ENCODE measurements at regions not wholly inside any gene's neighbourhood (a gene's known extent, or its start where the extent isn't known, plus 50 kb on each side); places are given as distances from the start of the nearest gene placed in this dataset.

DNA sequence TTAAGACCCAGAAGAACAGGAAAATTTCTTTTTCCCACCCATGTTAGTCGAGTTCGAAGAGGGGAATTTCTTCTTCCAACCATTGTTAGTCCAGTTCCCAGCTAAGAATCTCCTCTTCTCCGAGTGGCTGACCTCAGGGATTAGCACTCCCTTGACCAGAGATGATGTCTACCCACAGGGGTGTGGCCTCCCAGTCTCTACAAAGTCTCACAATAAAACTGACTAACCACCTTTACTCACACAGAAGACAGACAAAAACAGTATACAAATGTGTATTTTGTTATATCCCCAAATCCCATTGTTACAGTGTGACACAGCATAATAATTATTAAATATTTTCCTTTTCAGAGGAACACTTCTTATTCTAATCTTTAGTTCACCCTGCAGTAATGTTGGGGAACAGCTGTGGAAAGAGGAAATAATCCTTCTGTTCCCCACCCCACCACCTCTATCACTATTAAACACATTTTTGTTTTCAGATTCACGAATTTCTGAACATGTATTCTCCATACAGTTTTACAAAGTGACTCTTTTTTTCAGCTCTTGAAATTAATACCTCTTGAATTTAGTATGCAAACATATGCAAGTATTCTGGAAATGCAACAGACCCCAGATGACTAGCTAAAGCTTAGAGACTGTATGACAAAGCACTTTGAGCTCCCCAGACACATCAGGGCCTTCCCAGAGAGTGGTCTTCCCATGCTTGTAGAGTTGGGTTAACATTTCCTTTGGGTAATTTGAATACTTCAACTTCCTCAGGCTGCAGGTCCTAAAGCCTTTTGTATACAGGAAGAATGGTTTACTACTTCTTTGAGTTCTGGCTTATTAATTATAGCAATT lies 62.5 kb upstream of the NFKB1 start:
- Histone ChIP-seq H2AK5ac (ENCODE audit: low read depth, low read length) (no peak overlapping the region), H4K91ac (replicated peaks; ENCODE audit: insufficient read length, low read length) (no peak overlapping the region), H3K27ac (ENCODE audit: low read depth, low read length) (no peak overlapping the region), H2BK20ac (ENCODE audit: low read length) (no peak overlapping the region), H3K56ac (replicated peaks; ENCODE audit: insufficient read length, low read depth, low read length) (no peak overlapping the region), H2BK5ac (ENCODE audit: low read depth, low read length) (no peak overlapping the region), H3K36me3 (ENCODE audit: control insufficient read depth in 2 of 4, insufficient read depth in 4 of 4, low read length in 3 of 4) (no peaks in the 10 kb centered on the region), H2BK120ac (replicated peaks; ENCODE audit: low read depth, low read length) (no peak overlapping the region), H3K4ac (replicated peaks; ENCODE audit: insufficient read length, low read depth, low read length) (no peak overlapping the region), H3K9ac (replicated peaks in 1 of 4; ENCODE audit: extremely low read depth in 1 of 4, low read depth in 3 of 4, low read length in 3 of 4) (no peak overlapping the region), H3K23ac (ENCODE audit: insufficient read length) (no peak overlapping the region), H4K20me1 (replicated peaks in 1 of 2; ENCODE audit: control insufficient read depth in 1 of 2, insufficient read depth in 2 of 2, low read length in 2 of 2) (no peaks in the 10 kb centered on the region), H3K79me1 (ENCODE audit: low read depth, low read length) (no peaks in the 10 kb centered on the region), H3K9me3 (ENCODE audit: insufficient read depth in 2 of 2, low read depth in 1 of 2, low read length in 1 of 2) (no peaks in the 10 kb centered on the region), H3K79me2 (ENCODE audit: control insufficient read depth in 1 of 2, insufficient read depth in 2 of 2, low read length in 2 of 2) (no peaks in the 10 kb centered on the region), H3K4me2 (ENCODE audit: insufficient read depth in 1 of 2, low read depth in 2 of 2, low read length in 2 of 2) (no peak overlapping the region), H3K4me1 (replicated peaks in 1 of 4; ENCODE audit: control insufficient read depth in 3 of 4, insufficient read depth in 4 of 4, low read length in 3 of 4) (no peaks in the 10 kb centered on the region), H4K5ac (ENCODE audit: insufficient read length, low read depth, low read length) (no peak overlapping the region), H2BK12ac (ENCODE audit: low read depth, low read length) (no peak overlapping the region), H3K14ac (ENCODE audit: insufficient read length) (no peak overlapping the region), H3K27me3 (replicated peaks in 1 of 4; ENCODE audit: control insufficient read depth in 3 of 4, extremely low read depth in 1 of 4, insufficient read depth in 3 of 4, low read length in 3 of 4) (no peaks in the 10 kb centered on the region), H4K8ac (ENCODE audit: extremely low read depth, insufficient read depth, low read length) (no peak overlapping the region), H3K23me2 (ENCODE audit: low read depth, low read length) (no peaks in the 10 kb centered on the region), H3K4me3 (ENCODE audit: extremely low read depth in 1 of 4, insufficient read depth in 2 of 4, low read depth in 3 of 4, low read length in 4 of 4) (no peak overlapping the region), H2AFZ (ENCODE audit: low read length) (peak overlapping the region; percentile 9; the same call in 1 of the 2 replicates), H2BK15ac (ENCODE audit: low read length) (no peak overlapping the region), H3K18ac (ENCODE audit: extremely low read depth, low read length) (no peak overlapping the region)
- ChIA-PET POLR2A (ENCODE audit: partially characterized antibody) (interaction anchor here (1.2 kb wide), 1 partner anchor 10 kb away, joined by 3 read pairs; no protein-coding TSS in a partner anchor), CTCF (ENCODE audit: partially characterized antibody) (interaction anchor here (2.7 kb wide), 1 partner anchor 10 kb away, joined by 9 read pairs; no protein-coding TSS in a partner anchor)
- DNase-seq (ENCODE audit: low read depth in 1 of 2, low spot score in 2 of 2) = no peak
- WGBS, 2 experiments (ENCODE audit: extremely low coverage in 1 of 2, insufficient coverage in 1 of 2, insufficient read length in 1 of 2, insufficient replicate concordance in 2 of 2, low coverage in 1 of 2, low lambda C conversion rate in 2 of 2, missing lambda C conversion rate in 1 of 2) = 88% methylated on average over 4 of the region's 4 CpGs; no CpG with 5 or more reads in 1 of the 2 experiments
- no peak for FAIRE-seq
- TF ChIP-seq SRF (IDR thresholded peaks at IDR 0.05; ENCODE audit: low read depth, low read length) = no peak

Data from H1 (cell line).